ENCODE measurements at regions not wholly inside any gene's neighbourhood (a gene's known extent, or its start where the extent isn't known, plus 50 kb on each side); places are given as distances from the start of the nearest gene placed in this dataset.

DNA sequence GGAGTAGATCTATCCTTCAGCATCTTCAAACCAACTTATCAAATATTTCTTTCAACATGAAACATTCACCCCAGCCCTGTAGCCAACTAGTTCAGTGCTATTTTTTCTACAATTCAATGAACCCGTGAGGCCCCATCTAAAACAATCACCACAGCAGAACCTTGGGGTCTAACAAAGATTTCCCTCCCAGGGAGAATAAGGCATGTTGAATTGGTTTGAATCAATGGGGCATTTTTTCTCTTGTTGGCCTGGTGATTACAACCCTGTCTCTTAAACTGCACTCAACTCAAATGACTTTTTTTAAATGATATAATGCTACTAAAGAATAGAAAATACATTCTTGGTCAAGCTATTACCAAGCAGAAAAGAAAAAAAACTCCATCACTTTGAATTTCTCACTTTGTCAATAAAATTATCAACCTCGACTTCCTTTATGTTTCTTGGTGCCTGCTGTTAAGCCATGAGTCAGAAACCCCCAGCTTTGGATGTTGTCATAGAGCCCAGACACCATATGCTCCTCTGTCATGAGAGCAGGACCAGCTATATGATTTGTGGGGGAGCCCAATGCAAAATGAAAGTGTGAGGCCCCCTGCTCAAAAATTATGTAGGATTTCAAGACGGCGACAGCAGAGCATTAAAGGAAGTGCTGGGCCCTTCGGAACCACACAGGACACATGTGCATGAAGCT, 282.4 kb downstream of the MEIS1 start:
- DNase-seq: no peak
- intact Hi-C loops (cut with DNase I): no loop called here

DNA sequence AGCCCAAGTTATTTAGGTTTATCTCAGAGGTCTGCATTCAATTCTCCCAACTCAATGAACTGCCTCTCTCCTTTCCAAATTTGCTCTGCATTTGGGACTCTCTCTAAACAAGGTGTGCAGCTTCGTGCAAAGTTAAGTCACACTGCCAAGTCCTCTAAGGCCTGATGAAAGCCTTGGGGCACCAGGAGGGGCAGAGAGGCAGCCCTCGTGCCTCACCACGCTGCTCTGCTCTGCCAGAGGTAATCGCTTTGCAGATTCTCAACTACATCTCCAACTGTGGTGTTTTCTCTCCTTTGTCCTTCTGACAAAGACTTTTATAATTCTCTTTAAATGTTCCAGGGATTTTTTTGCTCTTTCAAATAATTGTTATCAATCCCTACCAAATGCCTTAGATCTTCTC, 283.0 kb downstream of the MEIS1 start:
- DNase-seq: no peak
- intact Hi-C loops (cut with DNase I): no loop called here

DNA sequence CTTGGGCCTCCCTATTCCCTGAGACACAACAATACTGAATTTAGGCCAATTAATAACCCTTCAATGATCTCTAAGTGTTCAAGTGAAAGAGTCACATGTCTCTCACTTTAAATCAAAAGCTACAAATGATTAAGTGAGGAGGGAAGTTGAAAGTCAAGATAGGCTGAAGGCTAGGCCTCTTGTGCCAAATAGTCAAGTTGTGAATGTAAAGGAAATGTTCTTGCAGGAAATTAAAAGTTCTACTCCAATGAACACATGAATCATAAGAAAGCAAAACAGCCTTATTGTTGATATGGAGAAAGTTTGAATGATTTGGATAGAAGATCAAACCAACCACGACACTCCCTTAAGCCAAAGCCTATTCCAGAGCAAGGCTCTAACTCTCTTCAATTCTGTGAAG, 286.9 kb downstream of the MEIS1 start:
- DNase-seq: no peak
- intact Hi-C loops (cut with DNase I): no loop called here

DNA sequence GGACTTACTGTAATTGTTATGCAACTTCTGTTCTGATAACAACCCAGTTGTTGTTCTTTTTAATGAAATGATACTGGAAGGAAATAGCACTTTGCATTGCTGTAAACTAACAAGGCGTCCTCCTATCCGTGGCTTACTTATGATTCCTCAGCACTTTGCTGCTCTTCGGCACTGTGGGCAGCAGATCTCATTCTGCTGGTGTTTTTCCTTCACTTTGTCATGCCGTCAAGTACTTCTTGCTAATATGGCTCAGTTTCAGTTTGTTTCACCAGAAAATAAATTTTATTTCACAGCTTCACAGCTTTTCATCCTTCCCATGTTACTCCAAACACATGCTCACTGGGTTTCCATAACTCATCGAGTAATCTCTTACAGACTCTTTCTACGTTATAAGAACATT, 289.3 kb downstream of the MEIS1 start:
- no peak for DNase-seq
- intact Hi-C loops (cut with DNase I): no loop called here

DNA sequence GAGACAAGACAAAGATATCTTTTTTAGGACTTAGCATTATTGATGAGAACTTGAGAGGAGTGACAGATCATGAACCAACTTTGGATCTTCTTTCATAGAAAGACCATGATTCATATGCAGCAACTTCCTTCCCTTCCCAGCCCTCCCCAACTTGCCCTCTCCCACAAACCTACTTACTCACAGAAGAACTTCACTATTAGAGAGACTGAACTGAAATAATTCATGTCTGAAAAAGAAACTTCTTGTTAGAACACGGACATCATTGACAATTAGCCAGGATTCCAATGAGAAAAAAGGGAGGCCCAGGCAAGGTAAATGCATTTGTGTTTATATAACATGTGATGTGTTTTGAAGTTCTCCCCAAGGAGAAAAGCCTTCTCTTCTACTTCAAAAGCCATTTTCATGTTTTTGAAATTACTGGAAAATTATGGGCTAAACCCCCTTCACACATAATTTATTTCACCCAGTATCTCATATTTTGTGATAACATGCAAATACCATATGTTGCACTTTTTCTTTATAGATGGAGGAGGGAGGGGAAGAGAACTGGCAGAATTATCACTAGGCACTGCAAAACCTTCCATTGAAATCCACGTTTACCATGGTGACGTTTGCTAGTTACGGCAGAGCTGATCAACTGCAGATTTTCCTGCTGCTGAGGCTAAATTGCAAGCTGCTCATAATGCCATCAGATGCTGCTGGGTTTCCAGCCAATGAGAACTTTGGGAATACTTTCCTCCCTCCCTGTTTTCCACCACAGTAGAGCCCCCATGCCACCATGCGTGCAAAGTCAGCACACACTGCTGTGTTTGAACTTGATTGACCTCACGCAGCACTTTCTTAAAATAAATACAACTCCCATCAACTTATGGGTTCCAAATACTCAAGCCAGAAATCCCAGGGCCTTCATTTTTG, 294.7 kb downstream of the MEIS1 start:
- intact Hi-C loops (cut with DNase I): no loop called here
- no peak for DNase-seq

DNA sequence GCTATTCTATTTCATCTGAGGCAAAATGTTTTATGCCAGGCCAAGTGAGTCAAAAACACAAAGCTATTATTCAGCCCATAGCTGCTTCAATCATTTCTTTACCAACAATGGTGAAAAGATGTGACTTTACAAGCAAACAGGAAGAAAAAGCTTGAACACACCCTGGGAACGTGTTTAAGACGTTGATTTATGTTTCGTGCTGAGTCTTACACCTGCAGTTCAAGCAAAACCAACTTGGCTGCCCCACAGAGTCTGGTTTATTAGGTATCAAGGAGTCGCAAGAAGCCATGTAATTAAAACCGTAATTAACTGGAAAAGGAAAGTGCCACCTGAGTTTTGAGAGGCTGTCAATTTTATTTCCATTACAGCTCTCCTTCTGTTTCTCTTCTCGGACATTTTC, 295.5 kb downstream of the MEIS1 start:
- no peak for DNase-seq
- intact Hi-C loops (cut with DNase I): no loop called here

GRCh38 chr2:66733364-66733999, 298.6 kb downstream of the MEIS1 start:
- intact Hi-C loops (cut with DNase I): no loop called here
- no peak for DNase-seq

- intact Hi-C loops (cut with DNase I): no loop called here
- no peak for DNase-seq
Observed at GRCh38 chr2:66748939-66749338, 314.0 kb downstream of the MEIS1 start.

GRCh38 chr2:66749566-66749965, 314.6 kb downstream of the MEIS1 start:
- no peak for DNase-seq
- intact Hi-C loops (cut with DNase I): no loop called here

DNA sequence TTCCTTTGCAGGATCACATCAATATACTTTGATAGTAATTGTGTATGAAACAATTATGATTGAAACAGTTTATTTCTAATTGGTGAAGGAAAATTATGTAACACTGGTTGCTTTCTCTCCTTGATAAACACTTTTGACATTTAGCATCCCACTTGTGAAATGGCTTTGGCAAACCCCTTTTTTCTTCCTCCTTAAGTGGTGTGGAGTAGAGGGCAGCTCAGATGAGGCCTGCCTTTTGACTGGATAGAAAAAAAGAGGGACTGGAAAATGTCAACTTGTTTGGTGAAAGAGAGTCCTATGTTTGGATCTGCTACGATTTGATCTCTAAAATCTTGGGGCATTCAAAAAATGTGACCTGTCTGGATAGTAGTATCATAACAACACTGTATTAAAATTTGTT, 318.3 kb downstream of the MEIS1 start:
- intact Hi-C loops (cut with DNase I): no loop called here
- DNase-seq: no peak

DNA sequence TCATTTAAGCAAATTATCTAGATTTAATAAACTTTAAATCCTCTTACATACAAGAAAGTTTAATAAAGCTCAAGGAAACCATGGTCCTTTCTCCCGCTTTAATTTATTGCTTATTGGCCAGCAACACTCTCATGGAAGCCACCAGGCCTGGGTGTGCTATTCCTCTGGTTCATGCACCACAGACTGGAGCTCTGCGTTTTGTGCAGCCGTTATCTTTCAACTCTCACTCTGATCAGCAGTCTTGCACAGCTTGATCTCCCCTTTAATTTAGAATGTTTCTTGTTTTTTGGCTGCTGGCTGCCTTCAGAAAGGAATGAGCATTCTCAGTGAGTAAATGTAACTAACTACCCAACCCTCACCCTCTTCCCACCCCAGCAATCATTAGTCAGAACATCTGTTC, 318.7 kb downstream of the MEIS1 start:
- intact Hi-C loops (cut with DNase I): no loop called here
- no peak for DNase-seq

DNA sequence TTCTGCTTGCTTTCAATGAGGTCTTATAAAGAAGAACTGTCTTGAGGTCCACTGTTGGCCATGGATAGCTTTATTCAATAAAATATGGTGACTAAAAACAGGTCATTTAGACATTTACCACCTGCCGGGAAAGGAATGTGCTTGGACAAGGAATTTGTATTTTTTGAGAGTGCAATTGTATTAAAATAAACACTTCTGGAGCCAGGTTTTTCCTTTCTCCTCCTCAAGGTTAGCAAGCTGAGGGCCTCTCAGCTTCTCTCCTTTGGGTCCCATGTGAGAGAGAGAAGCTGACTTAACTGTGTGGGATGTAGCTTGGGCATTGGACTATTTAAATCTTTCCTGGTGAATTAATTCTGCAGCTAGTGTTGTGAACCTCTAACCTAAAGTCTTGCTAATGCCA, 321.0 kb downstream of the MEIS1 start:
- intact Hi-C loops (cut with DNase I): no loop called here
- DNase-seq: no peak

DNA sequence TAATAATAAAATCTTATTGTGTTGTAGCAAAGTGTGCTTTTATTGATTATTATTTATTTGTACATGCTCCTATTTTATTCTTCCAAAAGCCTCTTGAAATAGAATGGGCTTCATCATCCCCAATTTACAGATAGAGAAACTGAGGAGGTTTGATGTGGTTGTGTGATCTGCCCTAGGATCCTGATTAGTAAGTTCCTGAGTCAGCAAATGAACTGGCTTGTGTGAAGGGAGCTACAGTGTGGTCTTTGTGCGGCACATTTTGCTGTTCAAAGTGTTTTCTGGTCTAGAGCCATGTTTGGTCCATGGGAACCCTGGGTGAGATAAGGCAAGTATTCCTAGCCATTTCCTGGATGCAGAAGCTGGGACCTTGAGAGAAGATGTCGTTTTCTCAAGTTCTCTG, 326.9 kb downstream of the MEIS1 start:
- DNase-seq: no peak
- intact Hi-C loops (cut with DNase I): no loop called here

- intact Hi-C loops (cut with DNase I): no loop called here
Observed at GRCh38 chr2:66762761-66763160, 327.8 kb downstream of the MEIS1 start.

DNA sequence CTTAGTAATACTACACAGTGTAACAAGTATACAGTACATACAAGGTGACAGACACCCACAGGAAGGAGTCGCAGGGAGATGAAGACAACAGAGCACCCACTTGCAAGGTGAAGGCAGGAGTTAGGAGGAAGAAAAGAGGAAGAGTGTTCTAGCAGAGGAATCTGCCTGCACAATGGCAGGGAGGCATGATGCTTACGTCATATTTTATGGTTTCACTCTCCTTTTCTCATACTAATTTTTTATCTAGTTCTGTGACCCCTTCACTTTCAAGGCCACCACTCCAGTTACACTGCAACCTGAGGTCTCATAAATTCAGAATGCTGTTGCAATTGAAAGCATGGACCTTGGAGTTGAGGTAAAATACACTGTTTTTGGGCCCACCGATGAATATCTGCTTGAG, 331.7 kb downstream of the MEIS1 start:
- DNase-seq: no peak
- intact Hi-C loops (cut with DNase I): no loop called here

More at GRCh38 chr2:66762761-66763160, 327.8 kb downstream of the MEIS1 start:
- DNase-seq: no peak

- intact Hi-C loops (cut with DNase I): no loop called here
- no peak for DNase-seq
Observed at GRCh38 chr2:66771359-66771976, 336.5 kb downstream of the MEIS1 start.

DNA sequence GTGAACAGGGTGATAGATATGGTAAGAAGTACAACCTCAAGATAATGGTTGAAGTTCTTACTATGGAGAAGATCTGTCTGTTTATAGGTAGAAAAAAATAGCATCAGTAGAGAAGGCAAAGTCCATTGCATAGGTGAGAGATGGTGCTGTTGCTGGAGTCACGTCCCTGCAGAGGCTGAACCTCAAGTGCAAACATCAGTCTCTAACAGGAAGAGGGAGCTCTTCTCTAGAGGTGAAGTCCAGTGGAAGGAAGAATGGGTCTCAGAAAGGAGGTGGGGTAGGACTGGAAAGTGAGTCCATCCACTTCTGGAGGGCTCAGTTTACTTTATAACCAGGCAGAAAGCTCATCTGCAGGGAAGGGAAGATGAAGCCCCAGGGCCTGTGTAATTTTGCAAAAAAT, 337.7 kb downstream of the MEIS1 start:
- DNase-seq: no peak
- intact Hi-C loops (cut with DNase I): no loop called here

DNA sequence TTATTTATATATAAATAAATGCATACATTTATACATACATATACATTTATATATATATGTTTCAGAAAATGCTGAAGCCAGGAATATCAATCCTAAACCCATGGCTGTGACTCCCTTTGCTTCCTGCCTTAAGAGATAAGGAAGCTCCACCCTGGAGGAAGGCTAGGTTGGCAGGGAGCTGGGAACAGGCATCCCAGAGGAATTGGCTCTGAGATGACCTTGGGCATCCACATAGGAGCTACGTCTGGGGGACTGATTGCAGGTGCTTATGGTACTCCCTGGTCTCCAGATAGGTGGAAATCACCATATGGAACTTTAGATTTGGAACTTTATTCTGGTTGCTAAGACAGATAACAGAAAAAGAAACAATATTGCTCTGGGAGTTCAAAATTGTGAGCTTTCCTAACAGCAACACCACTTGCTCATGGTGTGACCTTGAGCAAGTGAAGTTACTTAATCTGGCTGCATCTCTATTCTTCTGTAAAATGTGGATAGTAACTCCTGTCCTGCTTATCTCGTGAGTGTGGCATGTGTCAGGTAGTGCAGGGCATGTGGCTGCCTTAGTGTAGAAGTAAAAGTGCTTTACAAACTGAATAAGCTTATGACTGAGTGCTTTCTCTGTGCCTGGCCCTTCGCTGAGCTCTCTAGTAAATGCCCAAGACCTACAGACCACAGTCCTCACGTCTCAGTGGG, 341.0 kb downstream of the MEIS1 start:
- no peak for DNase-seq
- intact Hi-C loops (cut with DNase I): no loop called here

- no peak for DNase-seq
- intact Hi-C loops (cut with DNase I): no loop called here
Observed at GRCh38 chr2:66781804-66782203, 346.9 kb downstream of the MEIS1 start.

- intact Hi-C loops (cut with DNase I): no loop called here
- DNase-seq: no peak
Observed at GRCh38 chr2:66782780-66783361, 347.9 kb downstream of the MEIS1 start.
